H1 (cell line): ENCODE measurements at regions not wholly inside any gene's neighbourhood (a gene's known extent, or its start where the extent isn't known, plus 50 kb on each side); places are given as distances from the start of the nearest gene placed in this dataset.

Source experiments
- CTCF ChIA-PET: fragments of 300-600 bp; sonication (Branson Sonifier 250); formaldehyde crosslinking; loops from one replicate; lab custom pipeline; 2021; ENCODE audit not compliant: partially characterized antibody; lab: Charles Lee
- POLR2A ChIA-PET: fragments of 300-600 bp; sonication (Branson Sonifier 250); formaldehyde crosslinking; loops from one replicate; lab custom pipeline; 2021; ENCODE audit warnings: inconsistent platforms; ENCODE audit not compliant: partially characterized antibody; lab: Charles Lee
- DNase-seq, 2 experiments: peaks; one replicate each; pipeline versions ENCODE4 v3.0.0 to v3.0.0-alpha.2; 2010 to 2022; ENCODE audit warnings: low spot score in 2 of 2, low read depth in 1 of 2, mixed read lengths in 1 of 2
- FAIRE-seq: peaks from 2 replicates; lab custom pipeline; 2011; peaks lifted over from hg19 to GRCh38; lab: Jason Lieb, UNC
- H2AFZ ChIP-seq: 2 replicates; pipeline ENCODE4 v1.8.1; 2012; ENCODE audit warnings: low read length, inconsistent platforms
- H2AK5ac ChIP-seq: 2 replicates; pipeline ENCODE4 v1.6.1; 2013; ENCODE audit warnings: low read depth, low read length
- H2BK120ac ChIP-seq: replicated peaks from 2 replicates; pipeline ENCODE3; 2013; ENCODE audit warnings: low read depth, low read length, inconsistent platforms
- H2BK12ac ChIP-seq: 2 replicates; pipeline ENCODE4 v1.6.1; 2013; ENCODE audit warnings: low read depth, low read length
- H2BK15ac ChIP-seq: 2 replicates; pipeline ENCODE4 v1.6.1; 2013; ENCODE audit warnings: low read length
- H2BK20ac ChIP-seq: 2 replicates; pipeline ENCODE4 v1.6.1; 2013; ENCODE audit warnings: low read length
- H2BK5ac ChIP-seq: 2 replicates; pipeline ENCODE4 v1.6.1; 2013; ENCODE audit warnings: low read depth, low read length
- H3K14ac ChIP-seq: 2 replicates; pipeline ENCODE4 v1.6.1; 2013; ENCODE audit warnings: inconsistent platforms; ENCODE audit not compliant: insufficient read length
- H3K18ac ChIP-seq: 2 replicates; pipeline ENCODE4 v1.6.1; 2013; ENCODE audit warnings: low read length; ENCODE audit errors: extremely low read depth
- H3K23ac ChIP-seq: 2 replicates; pipeline ENCODE4 v1.6.1; 2013; ENCODE audit warnings: inconsistent platforms; ENCODE audit not compliant: insufficient read length
- H3K23me2 ChIP-seq: 2 replicates; pipeline ENCODE4 v1.6.1; 2013; ENCODE audit warnings: low read depth, low read length
- H3K27ac ChIP-seq: 2 replicates; pipeline ENCODE4 v1.6.1; 2011; ENCODE audit warnings: low read depth, low read length, inconsistent platforms
- H3K27me3 ChIP-seq, 4 experiments: replicated peaks in 1 of 4; 1 replicate in 1 of 4; 2 replicates in 3 of 4; pipeline versions ENCODE4 v1.6.1 to v1.8.1; 2011 to 2013; ENCODE audit warnings: low read length in 3 of 4, mild to moderate bottlenecking in 3 of 4, inconsistent platforms in 2 of 4, mixed read lengths in 2 of 4, moderate library complexity in 1 of 4; ENCODE audit not compliant: control insufficient read depth in 3 of 4, insufficient read depth in 3 of 4; ENCODE audit errors: extremely low read depth in 1 of 4
- H3K36me3 ChIP-seq, 4 experiments: 2 replicates each; pipeline versions ENCODE4 v1.6.1 to v1.8.1; 2011 to 2013; ENCODE audit warnings: mild to moderate bottlenecking in 4 of 4, low read length in 3 of 4, moderate library complexity in 2 of 4, control low read depth in 1 of 4, inconsistent platforms in 1 of 4; ENCODE audit not compliant: insufficient read depth in 4 of 4, control insufficient read depth in 2 of 4
- H3K4ac ChIP-seq: replicated peaks from 2 replicates; pipeline ENCODE3; 2013; ENCODE audit warnings: low read length, low read depth, mixed read lengths, inconsistent platforms; ENCODE audit not compliant: insufficient read length
- H3K4me1 ChIP-seq, 4 experiments: replicated peaks in 1 of 4; 1 replicate in 1 of 4; 2 replicates in 3 of 4; pipeline versions ENCODE4 v1.6.1 to v1.8.1; 2011 to 2013; ENCODE audit warnings: low read length in 3 of 4, inconsistent platforms in 2 of 4, mixed read lengths in 1 of 4; ENCODE audit not compliant: insufficient read depth in 4 of 4, control insufficient read depth in 3 of 4
- H3K4me2 ChIP-seq, 2 experiments: 2 replicates each; pipeline versions ENCODE4 v1.6.1 to v1.8.1; 2011 to 2013; ENCODE audit warnings: low read depth in 2 of 2, low read length in 2 of 2, control low read depth in 1 of 2, inconsistent platforms in 1 of 2, mild to moderate bottlenecking in 1 of 2; ENCODE audit not compliant: insufficient read depth in 1 of 2
- H3K4me3 ChIP-seq, 4 experiments: fragments of 200-600, 300-600 bp in 1 of 4; sonication (generic), shearing (Covaris generic), sonication (Bioruptor Twin) in 1 of 4; 2 replicates each; pipeline versions ENCODE4 v1.5.1 to v1.8.1; 2011 to 2016; ENCODE audit warnings: low read length in 4 of 4, low read depth in 3 of 4, control low read depth in 2 of 4, inconsistent platforms in 2 of 4, mild to moderate bottlenecking in 2 of 4, mixed read lengths in 1 of 4, moderate library complexity in 1 of 4; ENCODE audit not compliant: insufficient read depth in 2 of 4; ENCODE audit errors: extremely low read depth in 1 of 4
- H3K56ac ChIP-seq: replicated peaks from 2 replicates; pipeline ENCODE3; 2013; ENCODE audit warnings: low read depth, mild to moderate bottlenecking, mixed read lengths, low read length, inconsistent platforms; ENCODE audit not compliant: insufficient read length
- H3K79me1 ChIP-seq: 2 replicates; pipeline ENCODE4 v1.6.1; 2013; ENCODE audit warnings: low read depth, low read length, control low read depth
- H3K79me2 ChIP-seq, 2 experiments: 2 replicates each; pipeline versions ENCODE4 v1.6.1 to v1.8.1; 2012 to 2013; ENCODE audit warnings: low read length in 2 of 2, mild to moderate bottlenecking in 2 of 2, inconsistent platforms in 1 of 2; ENCODE audit not compliant: insufficient read depth in 2 of 2, control insufficient read depth in 1 of 2
- H3K9ac ChIP-seq, 4 experiments: replicated peaks in 1 of 4; 1 replicate in 1 of 4; 2 replicates in 3 of 4; pipeline versions ENCODE4 v1.6.1 to v1.8.1; 2011 to 2013; ENCODE audit warnings: low read depth in 3 of 4, low read length in 3 of 4, control low read depth in 2 of 4, mild to moderate bottlenecking in 2 of 4, moderate library complexity in 2 of 4, inconsistent platforms in 1 of 4; ENCODE audit errors: extremely low read depth in 1 of 4
- H3K9me3 ChIP-seq, 2 experiments: 2 replicates each; pipeline versions ENCODE4 v1.6.1 to v1.8.1; 2012 to 2013; ENCODE audit warnings: mild to moderate bottlenecking in 2 of 2, moderate library complexity in 2 of 2, control low read depth in 1 of 2, inconsistent platforms in 1 of 2, low read depth in 1 of 2, low read length in 1 of 2, mixed read lengths in 1 of 2; ENCODE audit not compliant: insufficient read depth in 2 of 2
- H4K20me1 ChIP-seq, 2 experiments: replicated peaks in 1 of 2; 2 replicates each; pipeline versions ENCODE3 to v1.8.1; 2011 to 2013; ENCODE audit warnings: inconsistent platforms in 2 of 2, low read length in 2 of 2, mild to moderate bottlenecking in 1 of 2; ENCODE audit not compliant: insufficient read depth in 2 of 2, control insufficient read depth in 1 of 2
- H4K5ac ChIP-seq: 2 replicates; pipeline ENCODE4 v1.6.1; 2013; ENCODE audit warnings: low read length, low read depth, mixed read lengths, inconsistent platforms; ENCODE audit not compliant: insufficient read length
- H4K8ac ChIP-seq: 2 replicates; pipeline ENCODE4 v1.8.0; 2013; ENCODE audit warnings: mild to moderate bottlenecking, moderate library complexity, low read length, inconsistent platforms; ENCODE audit not compliant: insufficient read depth; ENCODE audit errors: extremely low read depth
- H4K91ac ChIP-seq: replicated peaks from 2 replicates; pipeline ENCODE3; 2013; ENCODE audit warnings: low read length, mixed read lengths, inconsistent platforms; ENCODE audit not compliant: insufficient read length
- CHD2 ChIP-seq: IDR thresholded peaks from 2 replicates; pipeline ENCODE4 v1.6.1; 2012; ENCODE audit warnings: low read length, improper control_type of control experiment
- NRF1 ChIP-seq: IDR thresholded peaks from 2 replicates; pipeline ENCODE4 v1.6.1; 2011; ENCODE audit warnings: mild to moderate bottlenecking, low read depth, low read length, improper control_type of control experiment
- POLR2A ChIP-seq, 2 experiments: IDR thresholded peaks; 1 replicate in 1 of 2; 2 replicates in 1 of 2; pipeline ENCODE4 v1.6.1; 2011; ENCODE audit warnings: low read depth in 2 of 2, low read length in 2 of 2, mild to moderate bottlenecking in 2 of 2; ENCODE audit errors: control extremely low read depth in 1 of 2
- RFX5 ChIP-seq: IDR thresholded peaks from 2 replicates; pipeline ENCODE4 v1.6.1; 2011; ENCODE audit warnings: low read depth, low read length, improper control_type of control experiment, borderline replicate concordance
- SP1 ChIP-seq: IDR thresholded peaks from 2 replicates; pipeline ENCODE4 v1.6.1; 2011; ENCODE audit warnings: low read depth, low read length
- whole genome bisulfite sequencing, 2 experiments: shearing (Covaris generic) in 1 of 2; methylation state at CpG; one replicate each; pipeline versions ENCODE4 v1.1.6 to v1.1.7; 2013 to 2015; ENCODE audit warnings: low lambda C conversion rate in 2 of 2, mixed read lengths in 2 of 2, inconsistent platforms in 1 of 2, low coverage in 1 of 2, missing lambda C conversion rate in 1 of 2; ENCODE audit not compliant: insufficient replicate concordance in 2 of 2, insufficient coverage in 1 of 2, insufficient read length in 1 of 2; ENCODE audit errors: extremely low coverage in 1 of 2, missing lambda C conversion rate in 1 of 2; 5-methylcytosine and 5-hydroxymethylcytosine counted together
- TF ChIP-seq, protein P1 (sequence below), 3 experiments: IDR thresholded peaks; 1 replicate in 2 of 3; 2 replicates in 1 of 3; pipeline versions ENCODE4 v1.5.1 to v1.6.1; 2011; ENCODE audit warnings: low read length in 3 of 3, mild to moderate bottlenecking in 3 of 3, inconsistent platforms in 2 of 3, low read depth in 1 of 3, moderate library complexity in 1 of 3; ENCODE audit not compliant: insufficient read depth in 1 of 3; ENCODE audit errors: control extremely low read depth in 1 of 3

- no peaks in the 10 kb centered on the region for H3K36me3 ChIP-seq
- H3K23ac ChIP-seq: no peak overlapping the region
- H3K79me2 ChIP-seq: no peaks in the 10 kb centered on the region
- TF ChIP-seq RFX5: no peak
- TF ChIP-seq, protein P1, sequence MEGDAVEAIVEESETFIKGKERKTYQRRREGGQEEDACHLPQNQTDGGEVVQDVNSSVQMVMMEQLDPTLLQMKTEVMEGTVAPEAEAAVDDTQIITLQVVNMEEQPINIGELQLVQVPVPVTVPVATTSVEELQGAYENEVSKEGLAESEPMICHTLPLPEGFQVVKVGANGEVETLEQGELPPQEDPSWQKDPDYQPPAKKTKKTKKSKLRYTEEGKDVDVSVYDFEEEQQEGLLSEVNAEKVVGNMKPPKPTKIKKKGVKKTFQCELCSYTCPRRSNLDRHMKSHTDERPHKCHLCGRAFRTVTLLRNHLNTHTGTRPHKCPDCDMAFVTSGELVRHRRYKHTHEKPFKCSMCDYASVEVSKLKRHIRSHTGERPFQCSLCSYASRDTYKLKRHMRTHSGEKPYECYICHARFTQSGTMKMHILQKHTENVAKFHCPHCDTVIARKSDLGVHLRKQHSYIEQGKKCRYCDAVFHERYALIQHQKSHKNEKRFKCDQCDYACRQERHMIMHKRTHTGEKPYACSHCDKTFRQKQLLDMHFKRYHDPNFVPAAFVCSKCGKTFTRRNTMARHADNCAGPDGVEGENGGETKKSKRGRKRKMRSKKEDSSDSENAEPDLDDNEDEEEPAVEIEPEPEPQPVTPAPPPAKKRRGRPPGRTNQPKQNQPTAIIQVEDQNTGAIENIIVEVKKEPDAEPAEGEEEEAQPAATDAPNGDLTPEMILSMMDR (IDR thresholded peaks at IDR 0.05; ENCODE audit: control extremely low read depth in 1 of 3, insufficient read depth in 1 of 3, low read depth in 1 of 3, low read length in 3 of 3): no peak
- no peak for TF ChIP-seq POLR2A (IDR thresholded peaks at IDR 0.05; ENCODE audit: control extremely low read depth in 1 of 2, low read depth in 2 of 2, low read length in 2 of 2)
- no peak for TF ChIP-seq NRF1
- TF ChIP-seq SP1: no peak
- no peak for TF ChIP-seq CHD2
- no peak overlapping the region for H2BK120ac ChIP-seq
- H2BK15ac ChIP-seq: no peak overlapping the region
- no peak overlapping the region for H2AK5ac ChIP-seq
- no peak overlapping the region for H2BK12ac ChIP-seq
- no peak overlapping the region for H3K18ac ChIP-seq
- no peak overlapping the region for H3K27ac ChIP-seq
- no peak overlapping the region for H3K14ac ChIP-seq
- no peak overlapping the region for H3K4me2 ChIP-seq
- 97% methylated on average over 2 of the region's 2 CpGs; no CpG with 5 or more reads in 1 of the 2 experiments for WGBS, 2 experiments
- H4K91ac ChIP-seq: no peak overlapping the region
- H2BK5ac ChIP-seq: no peak overlapping the region
- H2BK20ac ChIP-seq: no peak overlapping the region
- H3K9ac ChIP-seq: no peak overlapping the region
- no peaks in the 10 kb centered on the region for H3K79me1 ChIP-seq
- H3K56ac ChIP-seq: no peak overlapping the region
- H4K8ac ChIP-seq: no peak overlapping the region
- no peaks in the 10 kb centered on the region for H3K9me3 ChIP-seq
- ChIA-PET POLR2A (no interaction called here), CTCF (interaction anchor here (1.0 to 3.6 kb wide), 11 partner anchors 14 to 459 kb away, joined by 3 to 12 read pairs (median 4); no protein-coding TSS in a partner anchor)
- no peak overlapping the region for H2AFZ ChIP-seq
- no peaks in the 10 kb centered on the region for H4K20me1 ChIP-seq
- no peaks in the 10 kb centered on the region for H3K4me1 ChIP-seq
- H3K4ac ChIP-seq: no peak overlapping the region
- no peaks in the 10 kb centered on the region for H3K23me2 ChIP-seq
- FAIRE-seq (no peak), DNase-seq (no peak)
- no peak overlapping the region for H4K5ac ChIP-seq
- no peak overlapping the region for H3K4me3 ChIP-seq
- no peaks in the 10 kb centered on the region for H3K27me3 ChIP-seq
Measured at GRCh38 chr4:73675623-73676022, 55.4 kb upstream of the RASSF6 start.
